DMS153 treated with DMSO at 0.1 percent for 48 hours (cell line): ENCODE measurements at regions not wholly inside any gene's neighbourhood (a gene's known extent, or its start where the extent isn't known, plus 50 kb on each side); places are given as distances from the start of the nearest gene placed in this dataset.

Experiments
- DNase-seq: peaks from one replicate; lab custom pipeline; 2025; ENCODE audit not compliant: unreplicated experiment; lab: John Stamatoyannopoulos, UW

DNA sequence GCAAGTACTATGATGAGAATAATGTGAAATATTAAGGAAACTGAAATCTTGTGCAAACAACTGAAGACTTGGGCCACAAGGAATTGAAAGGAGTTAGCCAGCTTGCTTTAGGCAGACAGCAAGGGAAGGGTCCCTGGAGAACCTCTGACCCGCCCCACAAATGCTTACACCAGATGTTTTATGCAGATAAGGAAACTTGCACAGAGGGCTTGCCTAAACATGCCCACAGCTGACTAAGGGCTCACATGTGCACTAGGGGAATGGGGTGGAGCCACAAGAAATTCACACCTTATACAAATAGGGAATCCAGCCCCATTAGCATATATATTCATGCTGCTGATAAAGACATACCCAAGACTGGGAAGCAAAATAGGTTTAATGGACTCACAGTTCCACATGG lies 86.1 kb upstream of the CYYR1 start:
- DNase-seq = no peak

DNA sequence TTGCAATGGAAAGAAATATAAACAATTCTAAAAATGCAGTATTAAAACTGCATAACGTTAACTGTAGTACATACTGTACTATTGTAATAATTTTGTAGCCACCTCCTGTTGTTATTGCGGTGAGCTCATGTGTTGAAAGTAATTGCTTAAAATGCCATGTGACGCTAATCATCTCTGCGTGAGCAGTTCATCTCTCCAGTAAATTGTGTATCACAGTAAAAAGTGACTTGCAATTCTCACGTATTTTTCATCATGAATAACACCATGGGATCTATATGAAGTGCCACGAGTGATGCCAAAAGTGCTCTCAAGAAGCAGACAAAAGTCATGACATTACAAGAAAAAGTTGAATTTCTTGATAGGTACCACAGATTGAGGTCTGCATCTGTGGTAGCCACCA lies 82.4 kb upstream of the CYYR1 start:
- no peak for DNase-seq

GRCh38 chr21:26653430-26653829 lies 80.3 kb upstream of the CYYR1 start:
- DNase-seq = no peak

- no peak for DNase-seq
Observed at GRCh38 chr21:26652854-26653253, 79.8 kb upstream of the CYYR1 start.

- DNase-seq = no peak
Observed at GRCh38 chr21:26641062-26641461, 68.0 kb upstream of the CYYR1 start.

DNA sequence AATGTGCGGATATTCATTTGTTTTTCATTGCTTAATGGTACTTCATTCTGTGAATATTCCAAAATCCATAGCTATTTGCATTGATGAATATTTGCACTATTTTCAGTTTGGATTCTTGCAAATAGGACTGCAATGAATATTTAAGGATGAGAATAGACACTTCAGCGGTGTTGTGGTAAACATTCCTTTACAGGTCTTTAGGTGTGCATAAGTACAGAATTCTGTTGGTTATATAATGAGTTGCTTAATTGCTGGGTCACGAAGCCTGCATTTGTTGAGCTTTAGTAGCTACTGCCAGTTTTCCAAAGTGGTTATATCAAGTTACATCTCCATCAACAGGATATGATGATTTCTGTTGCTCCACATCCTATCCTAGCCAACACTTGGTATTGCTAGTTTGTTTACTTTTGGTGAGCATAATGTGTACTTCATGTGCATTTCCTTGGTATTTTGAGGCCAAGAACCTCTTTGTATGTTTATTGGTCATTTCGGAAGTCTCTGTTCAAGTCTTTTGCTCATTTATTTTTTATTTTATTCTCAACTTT lies 64.2 kb upstream of the CYYR1 start:
- DNase-seq = no peak

DNA sequence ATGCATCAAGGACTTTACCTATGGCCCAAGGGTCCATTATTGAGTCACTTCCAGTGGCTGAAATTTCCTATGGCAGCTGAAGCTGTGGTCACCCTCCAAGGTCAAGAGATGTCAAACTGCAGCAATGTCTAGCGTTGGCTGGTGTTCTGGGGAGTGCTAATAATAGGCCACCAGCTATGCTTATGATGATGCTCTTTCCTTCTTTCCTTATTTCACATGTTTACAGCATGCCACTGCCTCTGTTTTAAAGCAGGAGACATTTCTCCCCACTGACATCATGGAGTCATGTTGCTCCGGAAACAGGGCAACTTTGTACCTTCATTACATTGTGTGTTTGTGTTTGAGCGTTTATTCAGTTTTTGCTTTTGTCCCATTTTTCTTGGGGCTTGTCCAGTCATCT lies 62.6 kb upstream of the CYYR1 start:
- no peak for DNase-seq

DNA sequence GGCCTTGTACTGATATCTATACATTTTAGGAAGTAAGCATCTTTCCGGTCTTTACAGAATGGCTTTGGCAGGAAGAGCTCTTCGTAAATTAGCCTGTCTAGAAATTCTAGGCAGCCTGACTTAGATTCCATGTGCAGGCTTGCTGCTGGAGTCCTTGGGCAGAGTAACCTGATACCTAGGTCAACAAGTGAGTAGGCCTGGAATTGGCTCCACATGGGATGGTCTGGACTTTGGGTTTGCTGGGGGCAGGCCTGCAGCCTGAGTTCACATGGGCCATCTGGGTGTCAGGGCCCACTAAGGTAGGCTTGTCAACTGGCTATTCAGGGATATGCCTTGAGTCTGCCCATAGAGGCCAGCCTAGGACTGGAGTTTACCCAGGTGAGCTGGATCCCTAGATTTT lies 59.6 kb upstream of the CYYR1 start:
- no peak for DNase-seq

DNA sequence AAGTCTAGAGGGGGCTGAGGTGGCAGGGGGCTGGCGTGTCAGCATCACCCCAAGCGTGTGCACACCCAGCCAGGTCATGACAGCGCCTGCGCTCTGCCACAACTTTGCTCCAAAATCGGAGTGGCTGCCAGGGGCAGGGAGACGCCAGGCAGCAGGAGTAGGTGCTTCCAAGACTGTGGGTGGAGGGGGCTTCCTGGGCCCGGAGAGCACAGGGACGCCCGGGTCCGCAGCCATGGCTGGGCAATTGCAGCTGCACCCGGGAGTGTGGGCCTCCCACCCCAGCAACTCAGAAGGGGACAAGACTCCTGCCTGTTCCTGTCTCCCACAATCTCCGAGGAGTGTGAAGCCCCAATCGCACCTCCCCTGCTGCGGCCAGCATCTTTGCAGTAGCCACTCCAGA lies 53.1 kb upstream of the CYYR1 start:
- DNase-seq = no peak

- DNase-seq = no peak
Observed at GRCh38 chr21:26624983-26625519, 52.0 kb upstream of the CYYR1 start.
